ENCODE measurements at regions not wholly inside any gene's neighbourhood (a gene's known extent, or its start where the extent isn't known, plus 50 kb on each side); places are given as distances from the start of the nearest gene placed in this dataset.
"Not testable (repeated sequence)": the region's sequence is repeated elsewhere in the genome, so short reads cannot be mapped to it uniquely, and the experiment has no call there.

DNA sequence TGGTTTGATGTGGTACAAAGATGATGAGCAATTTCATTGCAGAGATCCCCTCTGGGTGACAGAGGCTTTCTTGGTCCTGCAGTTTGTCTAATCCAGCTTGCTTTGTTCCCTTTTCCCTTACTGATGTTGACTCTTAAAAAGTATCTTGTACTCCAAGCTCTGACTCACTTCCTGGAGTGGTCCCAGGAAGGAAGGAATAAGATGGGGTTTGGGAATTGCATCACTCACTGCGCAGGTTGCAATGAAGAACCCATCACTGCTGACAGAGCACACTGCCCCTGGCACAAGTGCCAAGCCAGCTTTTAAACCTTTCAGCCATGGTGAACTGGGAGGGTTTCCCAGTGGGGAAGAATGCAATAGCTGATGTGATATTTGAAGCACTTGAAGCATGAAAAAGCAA lies 662.2 kb upstream of the CTNND2 start:
- TF ChIP-seq, protein P1, sequence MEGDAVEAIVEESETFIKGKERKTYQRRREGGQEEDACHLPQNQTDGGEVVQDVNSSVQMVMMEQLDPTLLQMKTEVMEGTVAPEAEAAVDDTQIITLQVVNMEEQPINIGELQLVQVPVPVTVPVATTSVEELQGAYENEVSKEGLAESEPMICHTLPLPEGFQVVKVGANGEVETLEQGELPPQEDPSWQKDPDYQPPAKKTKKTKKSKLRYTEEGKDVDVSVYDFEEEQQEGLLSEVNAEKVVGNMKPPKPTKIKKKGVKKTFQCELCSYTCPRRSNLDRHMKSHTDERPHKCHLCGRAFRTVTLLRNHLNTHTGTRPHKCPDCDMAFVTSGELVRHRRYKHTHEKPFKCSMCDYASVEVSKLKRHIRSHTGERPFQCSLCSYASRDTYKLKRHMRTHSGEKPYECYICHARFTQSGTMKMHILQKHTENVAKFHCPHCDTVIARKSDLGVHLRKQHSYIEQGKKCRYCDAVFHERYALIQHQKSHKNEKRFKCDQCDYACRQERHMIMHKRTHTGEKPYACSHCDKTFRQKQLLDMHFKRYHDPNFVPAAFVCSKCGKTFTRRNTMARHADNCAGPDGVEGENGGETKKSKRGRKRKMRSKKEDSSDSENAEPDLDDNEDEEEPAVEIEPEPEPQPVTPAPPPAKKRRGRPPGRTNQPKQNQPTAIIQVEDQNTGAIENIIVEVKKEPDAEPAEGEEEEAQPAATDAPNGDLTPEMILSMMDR (IDR thresholded peaks at IDR 0.05; ENCODE audit: insufficient read depth, missing control alignments), result no peak
- FAIRE-seq (no peak), DNase-seq (ENCODE audit: insufficient read length, low spot score) (no peak)

DNA sequence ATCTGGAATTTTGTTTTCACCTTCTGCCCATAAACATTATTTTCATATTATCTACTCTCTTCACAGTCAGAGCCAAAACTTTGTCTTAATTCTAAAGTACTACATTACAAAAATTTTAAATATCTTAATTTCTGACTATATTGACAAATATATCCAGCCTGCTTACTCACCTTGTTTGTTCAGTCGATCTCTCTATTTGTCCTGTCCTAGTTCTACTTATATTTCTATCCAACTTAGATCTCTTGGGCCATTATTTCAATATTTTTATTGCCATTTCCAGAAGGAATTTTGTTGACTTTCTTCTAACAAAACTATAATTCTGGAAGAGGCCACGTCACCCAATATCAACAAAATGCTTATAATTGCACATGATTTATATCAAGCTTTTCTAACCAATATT lies 652.8 kb upstream of the CTNND2 start:
- FAIRE-seq (no peak), DNase-seq (ENCODE audit: insufficient read length, low spot score) (no peak)
- TF ChIP-seq, protein P1 (IDR thresholded peaks at IDR 0.05; ENCODE audit: insufficient read depth, missing control alignments), result no peak

DNA sequence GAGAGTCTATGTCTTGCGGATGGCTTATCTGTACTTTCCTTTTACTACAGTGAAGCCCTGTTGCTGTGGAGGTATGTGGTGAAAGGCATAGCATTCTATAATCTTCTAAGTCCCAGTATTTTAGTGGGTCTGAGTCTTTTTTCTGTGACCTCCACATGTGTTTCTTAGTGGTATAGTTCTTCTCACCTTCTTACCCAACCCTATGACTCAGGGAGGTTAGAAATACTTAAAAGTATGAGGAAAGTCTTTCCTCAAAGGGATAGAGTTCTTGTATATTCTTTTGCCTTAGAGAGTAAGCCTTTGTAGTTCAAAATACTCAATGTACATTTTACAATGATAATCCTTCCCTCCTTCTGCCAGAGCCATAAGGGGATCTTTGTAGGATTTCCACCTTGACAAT lies 621.9 kb upstream of the CTNND2 start:
- FAIRE-seq, result no peak

DNA sequence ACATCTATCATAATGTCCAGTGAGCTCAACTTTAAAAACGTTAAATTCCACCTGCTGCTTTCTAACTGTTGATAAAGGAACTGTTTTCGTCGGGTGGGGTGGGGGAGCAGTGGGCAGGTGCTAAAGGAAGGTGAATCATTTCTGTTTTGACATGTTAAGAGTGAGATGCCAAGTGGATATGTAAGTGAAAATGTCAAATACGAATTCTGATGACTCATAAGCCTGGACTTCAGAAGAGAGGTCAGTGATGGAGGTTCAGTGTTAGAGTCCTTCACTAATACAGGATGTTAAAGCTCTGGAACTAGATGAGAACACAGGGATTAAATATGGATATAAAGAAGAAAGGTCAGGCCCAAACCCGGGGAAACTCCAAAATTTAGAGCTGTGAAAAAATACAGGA lies 617.9 kb upstream of the CTNND2 start:
- TF ChIP-seq, protein P1 (IDR thresholded peaks at IDR 0.05; ENCODE audit: insufficient read depth, missing control alignments), result no peak
- no peak for DNase-seq (ENCODE audit: insufficient read length, low spot score)
- FAIRE-seq, result no peak

More for the DNA sequence above, 621.9 kb upstream of the CTNND2 start:
- TF ChIP-seq, protein P1 (IDR thresholded peaks at IDR 0.05; ENCODE audit: insufficient read depth, missing control alignments), result no peak
- DNase-seq (ENCODE audit: insufficient read length, low spot score), result no peak

DNA sequence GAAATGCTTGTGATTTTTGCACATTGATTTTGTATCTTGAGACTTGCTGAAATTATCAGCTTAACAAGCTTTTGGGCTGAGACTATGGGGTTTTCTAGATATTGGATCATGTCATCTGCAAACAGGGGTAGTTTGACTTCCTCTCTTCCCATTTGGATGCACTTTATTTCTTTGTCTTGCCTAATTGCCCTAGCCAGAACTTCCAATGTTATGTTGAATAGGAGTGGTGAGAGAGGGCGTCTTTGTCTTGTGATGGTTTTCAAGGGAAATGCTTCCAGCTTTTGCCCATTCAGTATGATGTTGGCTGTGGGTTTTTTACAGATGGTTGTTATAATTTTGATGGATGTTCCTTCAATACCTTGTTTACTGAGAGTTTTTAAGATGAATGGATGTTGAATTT lies 600.7 kb upstream of the CTNND2 start:
- DNase-seq (ENCODE audit: insufficient read length, low spot score); FAIRE-seq: not testable (repeated sequence)

DNA sequence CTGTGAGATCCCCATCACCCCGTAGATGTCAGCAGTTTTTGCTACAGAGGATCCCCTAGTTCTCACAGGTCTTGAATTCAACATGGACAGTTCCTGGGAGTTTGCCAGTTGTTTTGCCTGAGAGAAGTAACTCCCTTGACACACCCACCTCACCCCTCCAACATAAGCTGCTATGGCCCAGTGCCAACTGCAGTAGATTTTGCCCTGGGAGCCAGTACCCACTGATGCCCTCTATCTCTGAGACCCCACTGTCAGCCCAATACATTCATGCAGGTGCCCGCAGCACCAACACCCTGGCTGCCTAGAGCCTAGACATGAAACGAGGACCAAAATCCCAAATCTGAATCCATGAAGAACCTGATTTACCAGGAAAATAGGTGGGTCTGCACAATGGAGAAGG lies 583.9 kb upstream of the CTNND2 start:
- FAIRE-seq, result no peak
- DNase-seq (ENCODE audit: insufficient read length, low spot score), result no peak
- TF ChIP-seq, protein P1 (IDR thresholded peaks at IDR 0.05; ENCODE audit: insufficient read depth, missing control alignments), result no peak

DNA sequence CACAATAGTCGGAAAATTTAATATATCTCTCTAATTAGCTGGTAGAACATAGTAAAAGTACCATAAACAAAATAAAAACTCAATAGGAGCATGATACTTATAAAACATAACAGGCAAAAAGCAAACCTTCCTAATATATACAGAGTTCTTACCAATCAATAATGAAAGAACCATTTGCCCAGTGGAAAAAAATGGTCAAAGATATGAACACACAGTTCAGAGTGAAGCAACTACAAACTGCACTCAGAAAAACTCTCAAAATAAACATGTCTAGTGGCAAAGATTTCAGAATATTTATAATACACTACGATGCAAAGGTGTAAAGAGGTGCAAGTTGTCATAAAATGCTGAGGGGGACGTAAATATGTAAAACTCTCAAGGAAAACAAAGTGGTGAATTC lies 576.2 kb upstream of the CTNND2 start:
- no peak for FAIRE-seq
- TF ChIP-seq, protein P1 (IDR thresholded peaks at IDR 0.05; ENCODE audit: insufficient read depth, missing control alignments), result no peak
- no peak for DNase-seq (ENCODE audit: insufficient read length, low spot score)

DNA sequence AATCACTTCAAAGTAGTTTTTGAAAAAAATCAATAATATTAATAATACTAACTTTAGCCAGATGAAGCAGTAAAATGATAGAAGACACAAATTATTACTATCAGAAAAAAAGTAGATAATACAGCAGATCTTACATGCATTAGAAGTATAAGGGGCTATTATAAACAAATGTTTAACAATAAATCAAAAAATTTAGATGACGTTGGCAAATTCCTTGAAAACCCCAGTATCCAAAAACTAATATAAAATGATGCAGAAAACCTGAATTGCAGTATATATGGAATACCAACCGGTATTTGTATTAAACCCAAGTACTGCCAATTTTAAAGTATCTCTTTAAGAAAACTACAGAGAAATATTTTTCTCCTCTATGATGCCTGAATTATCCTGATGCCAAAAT lies 573.3 kb upstream of the CTNND2 start:
- FAIRE-seq (no peak), DNase-seq (ENCODE audit: insufficient read length, low spot score) (no peak)
- TF ChIP-seq, protein P1 (IDR thresholded peaks at IDR 0.05; ENCODE audit: insufficient read depth, missing control alignments), result no peak
